HG03135 (cell line): ENCODE measurements at regions not wholly inside any gene's neighbourhood (a gene's known extent, or its start where the extent isn't known, plus 50 kb on each side); places are given as distances from the start of the nearest gene placed in this dataset.

Experiments
- ATAC-seq: cut with Tn5 transposase; IDR thresholded peaks from one replicate; pipeline ENCODE4 v1.9.1; 2021; ENCODE audit warnings: mild to moderate bottlenecking, moderate library complexity; ENCODE audit not compliant: unreplicated experiment

DNA sequence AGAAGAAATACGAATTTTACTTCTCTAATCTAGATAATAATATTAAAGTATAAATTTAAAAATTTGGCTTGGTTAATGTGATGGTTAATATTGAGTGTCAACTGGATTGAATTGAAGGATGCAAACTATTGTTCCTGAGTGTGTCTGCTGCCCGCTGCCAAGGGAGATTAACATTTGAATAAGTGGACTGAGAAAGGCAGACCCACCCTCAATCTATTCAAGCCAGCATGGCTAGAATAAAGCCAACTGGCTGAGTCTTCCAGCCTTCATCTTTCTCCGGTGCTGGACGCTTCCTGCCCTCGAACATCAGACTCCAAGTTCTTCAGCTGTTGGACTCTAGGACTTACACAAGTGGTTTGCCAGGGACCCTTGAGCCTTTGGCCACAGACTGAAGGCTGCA is 152.7 kb downstream of the TBXT start:
- no peak for ATAC-seq

DNA sequence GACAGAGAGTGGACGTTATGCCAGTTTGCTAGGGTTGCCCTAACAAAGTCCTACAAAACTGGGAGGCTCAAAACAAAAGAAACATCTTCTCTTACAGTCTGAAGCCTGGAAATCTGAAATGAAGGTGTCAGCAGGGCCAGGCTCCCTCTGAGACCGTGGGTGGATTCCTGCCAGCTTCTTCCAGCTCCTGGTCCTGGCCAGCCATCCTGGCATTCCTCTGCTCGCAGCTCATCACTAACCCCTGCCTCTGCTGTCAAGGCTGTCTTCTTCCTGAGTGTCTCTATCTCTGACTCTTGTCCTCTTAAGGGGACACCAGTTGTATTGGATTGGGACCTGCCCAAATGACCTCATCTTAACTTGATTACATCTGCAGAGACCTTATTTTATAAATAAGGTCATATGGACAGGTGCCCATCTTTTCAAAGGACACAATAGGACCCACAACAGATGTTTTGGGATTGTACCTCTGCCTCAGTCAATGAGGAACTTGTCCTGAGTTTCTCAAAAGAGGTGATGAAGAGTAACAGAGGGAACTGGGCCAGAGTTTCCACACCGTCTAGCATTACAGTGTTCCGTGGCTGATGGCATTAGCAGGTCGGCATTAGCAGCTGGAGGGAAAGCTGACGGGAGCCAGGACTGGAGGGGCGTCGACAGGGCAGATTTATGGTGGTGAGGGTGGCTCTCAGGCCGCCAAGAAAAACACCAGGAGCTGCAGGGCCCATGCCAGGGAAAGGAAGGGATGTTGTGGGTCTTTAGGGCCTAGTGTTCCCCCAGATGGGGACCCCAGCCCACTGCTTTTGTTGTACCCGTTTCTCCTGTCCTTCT is 157.3 kb downstream of the TBXT start:
- ATAC-seq = no peak

GRCh38 chr6:166009385-166010031 is 158.1 kb downstream of the TBXT start:
- ATAC-seq = no peak

DNA sequence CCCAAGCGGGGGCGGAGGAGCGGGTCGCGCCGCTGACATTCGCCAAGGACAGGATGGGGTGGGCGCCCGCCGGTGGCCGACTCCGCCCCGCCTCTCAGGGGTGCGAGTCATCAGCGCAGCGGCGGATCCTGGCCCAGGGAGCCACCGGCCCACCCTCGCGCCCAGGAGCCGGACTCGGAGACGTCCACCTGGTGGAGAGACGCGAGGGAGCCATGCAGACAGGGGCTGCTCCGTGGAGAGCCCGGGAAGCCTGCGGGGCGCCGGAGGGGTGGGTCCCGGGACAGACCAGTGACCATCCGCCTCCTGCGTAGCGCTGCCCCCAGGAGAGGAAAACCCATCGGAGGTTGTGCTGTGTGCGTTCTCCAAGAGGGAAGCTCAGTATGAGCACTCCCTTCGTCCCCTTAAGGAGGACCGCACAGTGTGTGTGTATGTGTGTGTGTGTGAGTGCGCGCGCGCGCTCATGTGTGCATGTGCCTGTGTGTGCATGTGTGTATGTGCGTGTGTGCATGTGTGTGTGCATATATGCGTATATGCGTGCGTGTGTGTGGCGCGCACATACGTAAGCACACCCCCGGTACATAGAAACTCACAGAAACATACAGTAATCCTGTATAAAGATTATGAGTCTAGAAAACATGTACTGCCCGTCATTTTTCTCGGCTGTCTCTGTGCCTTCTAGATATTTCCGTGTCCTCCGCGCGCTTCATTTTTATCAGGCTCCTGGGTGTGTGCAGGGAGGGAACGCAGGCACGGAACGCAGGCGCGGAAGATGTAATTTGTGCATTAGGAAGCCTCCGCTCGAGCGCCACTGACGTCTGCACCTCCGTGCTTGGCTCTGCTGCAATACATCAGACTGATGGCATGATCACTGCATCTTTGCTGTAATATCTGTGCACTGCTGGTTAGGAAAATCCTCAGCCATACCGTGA is 158.9 kb downstream of the TBXT start:
- ATAC-seq = no peak

GRCh38 chr6:166007349-166008263 is 160.0 kb downstream of the TBXT start:
- ATAC-seq = no peak

GRCh38 chr6:166006900-166007301 is 160.8 kb downstream of the TBXT start:
- ATAC-seq = no peak

DNA sequence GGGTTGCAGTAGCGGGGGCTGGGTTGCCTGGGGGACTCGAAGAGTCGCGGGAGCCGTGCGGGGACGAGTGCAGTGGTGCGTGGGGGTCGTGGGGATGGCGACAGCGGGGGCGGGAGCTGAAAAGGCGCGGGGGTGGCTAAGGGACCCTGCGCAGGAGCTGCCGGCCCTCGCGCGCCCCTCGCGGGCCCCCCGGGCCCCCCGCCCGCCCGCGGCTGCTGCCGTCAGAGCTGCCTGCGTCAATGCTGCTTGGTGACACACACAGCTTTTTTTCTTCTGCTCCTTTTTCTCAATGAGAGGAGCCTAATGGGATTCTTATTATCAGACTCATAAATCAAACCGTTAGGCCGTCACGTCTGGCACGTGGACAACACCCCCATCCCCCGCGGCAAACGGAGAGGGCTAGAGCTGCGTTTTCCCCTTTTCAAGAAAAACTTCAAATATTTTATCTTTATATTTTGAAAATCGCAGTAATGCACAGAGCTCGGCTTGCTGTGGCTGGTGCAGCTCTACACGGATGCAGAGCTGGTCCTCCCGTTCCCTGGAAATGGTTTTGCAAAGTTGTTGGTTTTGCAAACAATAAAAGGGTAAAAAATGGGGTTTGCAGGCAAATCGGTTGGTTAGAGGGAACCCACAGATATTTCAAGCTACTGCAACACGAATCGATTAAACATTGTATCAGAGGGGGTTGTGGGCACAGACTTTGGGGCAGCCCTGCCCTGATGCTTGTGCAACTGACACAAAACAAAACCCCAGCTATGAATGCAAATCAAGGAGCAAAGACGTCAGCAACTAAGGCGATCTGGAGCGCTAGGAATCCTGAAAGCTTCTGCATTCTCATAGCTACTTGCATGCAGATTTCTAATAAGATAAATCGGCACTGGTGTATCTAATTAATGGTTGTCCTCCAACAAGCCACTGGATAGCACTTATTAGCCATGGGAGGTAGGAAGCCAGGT is 161.4 kb downstream of the TBXT start:
- no peak for ATAC-seq

DNA sequence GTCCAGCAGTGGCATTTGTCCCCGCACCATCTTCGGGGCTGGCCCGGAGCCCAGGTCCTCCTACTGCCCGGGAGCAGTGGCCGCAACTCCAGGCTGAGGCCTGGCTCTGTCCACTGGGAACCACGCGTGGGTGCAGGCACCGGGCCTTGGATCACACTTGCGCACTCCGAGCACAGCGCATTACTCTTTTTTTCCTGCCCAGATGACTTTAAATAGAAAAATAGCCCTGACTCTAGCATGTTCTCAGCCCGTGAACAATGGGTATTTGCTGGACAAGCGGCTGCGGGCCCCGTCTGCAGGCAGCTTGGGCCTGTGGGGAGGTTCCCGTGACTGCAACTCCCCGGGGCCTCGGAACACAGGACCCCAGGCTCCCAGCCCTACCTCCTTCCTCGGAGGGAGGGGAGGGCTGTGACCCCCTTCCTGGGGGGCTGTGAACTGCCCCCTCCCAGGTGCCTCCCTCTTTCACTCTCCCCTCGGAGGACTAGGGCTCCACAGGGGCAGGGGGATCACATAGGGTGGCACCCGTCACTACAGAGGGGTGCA is 162.2 kb downstream of the TBXT start:
- ATAC-seq = no peak

- ATAC-seq = no peak
Measured at GRCh38 chr6:166004876-166005275, 162.8 kb downstream of the TBXT start.

DNA sequence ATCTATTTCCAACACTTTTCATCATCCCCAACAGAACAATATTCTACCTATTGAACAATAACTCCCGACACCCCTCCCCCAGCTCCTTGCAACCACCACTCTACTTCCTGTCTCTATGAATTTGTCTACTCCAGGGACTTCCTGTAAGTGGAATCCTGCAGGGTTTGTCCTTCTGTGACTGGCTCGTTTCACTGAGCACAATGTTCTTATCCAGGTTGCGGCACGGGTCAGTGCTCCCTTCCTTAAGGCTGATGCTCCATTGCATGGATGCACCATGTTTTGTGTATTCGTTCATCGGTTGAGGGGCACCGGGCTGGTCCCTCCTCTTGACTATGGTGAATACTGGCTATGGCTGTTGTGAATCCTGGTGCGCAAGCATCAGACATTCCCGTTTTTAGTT is 163.2 kb downstream of the TBXT start:
- ATAC-seq = no peak

DNA sequence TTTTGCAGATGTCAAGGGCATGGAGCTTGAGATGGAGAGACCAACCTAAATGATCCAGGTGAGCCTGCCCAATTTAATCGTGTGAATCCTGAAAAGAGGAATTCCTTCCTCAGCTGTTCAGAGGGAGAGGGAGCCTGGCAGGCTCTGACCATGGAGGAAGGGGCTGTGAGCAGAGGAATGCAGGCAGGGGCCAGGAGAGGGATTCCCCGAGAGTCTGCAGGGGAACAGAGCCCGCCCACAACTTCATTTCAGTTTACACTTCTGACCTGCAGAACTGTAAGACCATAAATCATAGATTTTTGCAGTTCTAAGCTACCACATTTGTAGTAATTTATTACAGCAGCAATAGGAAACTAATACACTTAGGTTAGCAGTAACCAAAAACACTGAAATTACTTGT is 164.1 kb downstream of the TBXT start:
- no peak for ATAC-seq

DNA sequence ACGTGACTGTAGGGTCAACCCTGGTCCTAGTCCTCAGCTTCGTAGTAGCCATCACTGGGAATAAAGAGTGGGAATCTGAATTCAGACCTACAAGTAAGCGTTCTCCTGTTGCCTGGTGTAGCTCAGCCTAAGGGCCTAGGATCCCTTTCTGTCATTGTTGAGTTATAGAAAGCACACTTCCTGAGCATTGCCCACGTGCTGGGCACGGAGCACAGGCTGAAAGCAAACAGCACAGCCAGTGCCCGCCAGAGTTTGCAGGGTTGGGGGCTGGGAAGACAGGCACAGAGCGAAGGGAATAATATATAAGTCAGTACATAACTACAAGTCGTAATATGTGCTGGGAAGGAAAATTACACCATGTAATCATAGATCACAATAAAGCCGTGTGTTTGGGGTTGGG is 166.3 kb downstream of the TBXT start:
- no peak for ATAC-seq

- no peak for ATAC-seq
Measured at GRCh38 chr6:165999279-165999678, 168.4 kb downstream of the TBXT start.

DNA sequence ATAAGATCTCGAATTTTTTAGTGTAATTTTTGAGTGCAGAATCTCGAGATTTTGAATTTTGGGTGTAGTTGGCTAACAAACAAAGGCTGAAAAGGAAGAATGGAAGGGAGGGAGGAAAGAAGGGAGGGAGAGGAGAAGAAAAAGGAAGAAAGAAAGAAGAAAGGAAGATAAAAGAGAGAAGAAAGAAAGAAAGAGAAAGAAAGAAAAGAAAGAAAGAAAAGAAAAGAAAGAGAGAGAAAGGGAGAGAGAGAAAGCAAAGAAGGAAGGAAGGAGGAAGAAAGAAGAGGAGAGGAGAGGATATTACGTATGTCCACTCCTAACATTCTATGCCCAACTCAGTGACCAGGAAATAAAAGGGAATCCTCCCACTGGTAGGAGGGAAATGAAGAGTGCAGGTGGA is 169.6 kb downstream of the TBXT start:
- ATAC-seq = no peak

GRCh38 chr6:165991341-165991740 is 176.3 kb downstream of the TBXT start:
- ATAC-seq = no peak

GRCh38 chr6:165990216-165990615 is 177.4 kb downstream of the TBXT start:
- no peak for ATAC-seq

- ATAC-seq = no peak
Measured at GRCh38 chr6:165988757-165989456, 178.7 kb downstream of the TBXT start.

DNA sequence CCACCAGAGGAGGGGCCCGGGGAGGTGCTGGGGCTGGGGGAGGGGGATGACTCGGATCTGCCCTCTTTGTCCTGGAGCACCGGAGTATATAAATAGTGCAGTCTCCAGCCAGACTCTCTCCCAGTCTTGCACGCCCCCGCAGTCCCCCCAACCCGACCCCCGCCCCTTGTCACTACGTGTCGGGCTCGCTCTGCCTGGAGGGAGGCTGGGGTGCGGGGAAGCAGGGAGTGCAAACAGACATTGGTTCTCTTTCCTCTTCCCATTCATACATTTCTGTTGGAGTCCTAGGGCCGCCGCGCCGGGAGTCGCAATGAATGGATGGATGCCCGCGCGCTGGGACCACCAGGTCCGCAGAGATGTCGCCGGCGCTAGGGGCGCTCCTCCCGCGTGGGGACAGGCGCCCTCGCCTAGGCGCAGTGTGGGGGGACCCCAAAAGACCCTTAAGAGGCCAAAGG is 179.3 kb downstream of the TBXT start:
- no peak for ATAC-seq
